AG08395 (cell line): ENCODE measurements at regions not wholly inside any gene's neighbourhood (a gene's known extent, or its start where the extent isn't known, plus 50 kb on each side); places are given as distances from the start of the nearest gene placed in this dataset.

Experiments
- DNase-seq: peaks from one replicate; pipeline ENCODE4 v3.0.0; 2012; ENCODE audit warnings: mixed read lengths, low spot score

DNA sequence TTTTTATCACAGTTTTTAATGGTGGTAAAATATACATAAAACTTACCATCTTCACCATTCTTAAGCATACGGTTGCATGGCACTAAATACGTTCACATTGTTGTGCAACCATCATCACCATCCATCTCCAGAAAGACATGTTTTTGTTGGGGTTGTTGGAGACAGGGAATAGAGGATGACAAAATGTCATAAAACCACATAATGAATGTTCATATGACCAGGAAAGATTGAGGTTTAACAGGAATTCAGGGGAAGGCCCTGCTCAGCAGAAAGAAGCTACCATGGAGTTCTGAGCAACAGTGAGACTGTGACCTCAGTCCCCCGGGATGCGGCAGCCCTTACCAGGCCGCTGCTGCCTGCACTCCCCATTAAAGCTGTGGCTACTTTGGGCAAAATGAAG lies 63.9 kb upstream of the TRIM2 start:
- DNase-seq: peak; percentile 50

DNA sequence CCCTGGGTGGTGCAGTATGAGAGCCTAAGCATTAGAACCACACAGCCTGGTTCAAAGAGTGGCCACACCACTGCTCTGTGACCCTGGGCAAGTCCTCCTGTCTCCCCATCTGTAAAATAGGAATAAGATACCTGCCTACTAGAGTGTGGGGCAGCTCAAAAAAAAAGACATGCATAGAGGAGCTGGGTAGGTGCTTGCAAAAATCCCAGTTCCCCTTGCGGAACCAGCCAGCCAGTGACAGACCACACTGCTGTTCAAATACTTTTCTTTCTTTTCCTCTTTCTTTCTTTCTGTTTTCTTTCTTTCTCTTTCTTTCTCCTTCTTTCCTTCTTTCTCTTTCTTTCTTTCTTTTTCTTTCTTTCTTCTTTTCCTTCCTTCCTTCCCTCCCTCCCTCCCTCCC lies 63.0 kb upstream of the TRIM2 start:
- no peak for DNase-seq

DNA sequence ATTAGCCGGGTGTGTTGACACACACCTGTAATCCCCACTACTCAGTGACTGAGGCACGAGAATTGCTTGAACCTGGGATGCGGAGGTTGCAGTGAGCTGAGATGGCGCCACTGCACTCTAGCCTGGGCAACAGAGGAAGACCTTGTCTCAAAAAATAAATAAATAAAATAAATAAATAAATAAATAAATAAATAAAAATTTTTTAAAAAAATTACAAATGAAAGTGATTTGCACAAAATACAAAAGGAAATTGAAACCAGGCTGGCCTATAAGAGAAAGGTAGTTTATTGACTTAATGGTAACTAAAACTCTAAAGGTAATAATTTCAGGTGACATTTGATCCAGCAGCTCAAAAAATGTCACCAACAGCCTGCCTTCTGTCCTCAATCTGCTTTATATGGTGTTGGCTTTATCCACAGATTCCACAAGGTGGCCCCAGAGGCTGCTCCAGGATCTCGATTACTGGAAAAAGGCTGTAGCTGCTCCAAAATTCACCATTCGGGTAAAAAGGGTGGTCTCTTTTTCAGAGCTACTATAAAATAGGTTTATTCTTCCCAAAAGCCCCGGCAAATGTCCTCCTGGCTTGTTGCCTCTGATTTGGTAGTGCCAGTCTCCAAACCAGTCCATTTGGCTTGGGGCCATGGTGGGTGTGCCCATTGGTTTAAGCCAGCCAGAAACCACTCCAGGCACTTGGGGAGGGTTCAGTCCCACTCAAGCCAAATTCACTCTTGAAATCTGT lies 61.4 kb upstream of the TRIM2 start:
- peak; percentile 84 for DNase-seq

DNA sequence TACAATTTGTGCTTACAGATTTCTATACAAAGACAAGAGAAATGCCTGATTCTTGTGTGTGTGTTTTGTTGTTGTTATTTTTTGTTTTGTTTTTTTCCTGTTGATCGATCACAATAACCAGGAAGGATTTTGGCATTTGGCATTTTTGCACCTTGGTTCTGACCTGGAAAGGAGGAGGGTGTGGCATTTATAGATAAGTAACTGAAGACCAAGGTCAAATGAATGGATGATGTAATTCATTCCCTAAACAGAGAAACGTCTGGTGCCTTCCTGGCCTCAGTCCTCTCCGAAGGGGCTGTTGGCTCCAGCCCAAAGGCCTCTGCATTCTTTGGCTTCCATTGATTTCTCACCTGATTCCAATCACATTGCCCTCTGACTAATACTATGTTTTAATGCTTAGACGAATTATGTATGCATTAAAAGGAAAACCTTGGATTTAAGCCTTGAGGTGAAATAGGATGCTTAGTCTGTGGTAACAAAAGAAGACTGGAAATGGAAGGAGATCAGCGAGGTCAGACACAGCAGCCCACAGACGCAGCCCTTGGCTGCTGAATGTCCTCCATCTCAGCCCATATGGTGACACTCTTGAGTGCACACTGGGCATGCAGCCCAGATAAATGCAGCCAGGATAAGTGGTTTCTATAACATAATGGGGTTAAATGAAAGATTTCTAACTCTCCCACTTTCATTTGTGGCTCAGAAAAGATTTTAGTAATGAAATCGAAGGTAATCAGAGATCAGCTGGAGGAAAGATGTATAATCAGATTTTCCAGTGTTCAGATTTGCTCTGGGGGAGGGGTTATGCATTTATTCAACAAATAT lies 60.5 kb upstream of the TRIM2 start:
- no peak for DNase-seq

DNA sequence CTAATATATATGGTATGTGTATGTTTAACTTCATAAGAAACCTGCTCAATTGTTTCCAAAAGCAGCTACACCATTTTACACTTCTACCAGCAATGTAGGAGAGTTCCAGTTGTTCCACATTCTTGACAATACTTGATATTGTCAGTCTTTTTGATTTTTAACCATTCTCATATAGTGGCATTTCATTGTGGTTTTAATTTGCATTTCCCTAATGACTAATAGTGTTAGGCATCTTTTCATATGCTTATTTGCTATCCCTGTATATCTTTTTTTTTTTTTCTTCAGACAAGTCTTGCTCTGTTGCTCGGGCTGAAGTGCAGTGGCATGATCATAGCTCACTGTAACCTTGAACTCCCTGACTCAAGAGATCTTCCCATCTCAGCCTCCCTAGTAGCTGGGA lies 58.2 kb upstream of the TRIM2 start:
- DNase-seq: no peak

DNA sequence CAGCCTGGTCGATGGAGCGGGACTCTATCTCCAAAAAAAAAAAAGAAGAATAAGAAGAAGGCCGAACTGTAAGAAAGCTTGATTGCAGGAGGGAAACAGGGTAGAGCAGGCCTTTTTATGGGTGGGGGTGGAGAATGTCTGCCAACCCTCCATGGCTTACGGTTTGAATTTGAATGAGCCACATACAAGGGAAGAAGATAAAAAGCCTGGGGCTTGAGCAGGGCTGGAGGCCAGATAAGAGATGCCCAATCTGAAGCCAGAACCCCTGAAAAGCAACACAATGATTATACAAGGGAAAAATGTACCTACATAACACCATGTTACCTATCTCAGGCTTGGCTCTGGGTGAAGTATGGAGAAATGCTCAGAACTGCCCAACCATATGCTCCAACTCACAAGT lies 57.3 kb upstream of the TRIM2 start:
- no peak for DNase-seq

DNA sequence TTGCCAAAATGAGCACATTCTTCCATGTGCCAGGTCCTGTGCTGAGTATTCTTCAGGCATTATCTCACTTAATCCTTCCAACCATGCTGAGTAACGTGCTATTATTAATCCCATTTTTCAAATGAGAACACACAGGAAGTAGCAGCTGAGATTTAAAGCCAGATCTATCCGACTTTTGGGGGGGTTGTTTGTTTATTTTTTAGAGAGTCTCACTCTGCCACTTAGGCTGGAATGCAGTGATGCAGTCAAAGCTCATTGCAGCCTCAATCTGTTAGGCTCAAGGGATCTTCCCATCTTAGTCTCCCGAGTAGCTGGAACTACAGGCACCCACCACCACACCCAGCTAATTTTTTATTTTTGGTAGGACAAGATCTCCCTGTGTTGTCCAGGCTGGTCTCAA lies 55.5 kb upstream of the TRIM2 start:
- DNase-seq: no peak

DNA sequence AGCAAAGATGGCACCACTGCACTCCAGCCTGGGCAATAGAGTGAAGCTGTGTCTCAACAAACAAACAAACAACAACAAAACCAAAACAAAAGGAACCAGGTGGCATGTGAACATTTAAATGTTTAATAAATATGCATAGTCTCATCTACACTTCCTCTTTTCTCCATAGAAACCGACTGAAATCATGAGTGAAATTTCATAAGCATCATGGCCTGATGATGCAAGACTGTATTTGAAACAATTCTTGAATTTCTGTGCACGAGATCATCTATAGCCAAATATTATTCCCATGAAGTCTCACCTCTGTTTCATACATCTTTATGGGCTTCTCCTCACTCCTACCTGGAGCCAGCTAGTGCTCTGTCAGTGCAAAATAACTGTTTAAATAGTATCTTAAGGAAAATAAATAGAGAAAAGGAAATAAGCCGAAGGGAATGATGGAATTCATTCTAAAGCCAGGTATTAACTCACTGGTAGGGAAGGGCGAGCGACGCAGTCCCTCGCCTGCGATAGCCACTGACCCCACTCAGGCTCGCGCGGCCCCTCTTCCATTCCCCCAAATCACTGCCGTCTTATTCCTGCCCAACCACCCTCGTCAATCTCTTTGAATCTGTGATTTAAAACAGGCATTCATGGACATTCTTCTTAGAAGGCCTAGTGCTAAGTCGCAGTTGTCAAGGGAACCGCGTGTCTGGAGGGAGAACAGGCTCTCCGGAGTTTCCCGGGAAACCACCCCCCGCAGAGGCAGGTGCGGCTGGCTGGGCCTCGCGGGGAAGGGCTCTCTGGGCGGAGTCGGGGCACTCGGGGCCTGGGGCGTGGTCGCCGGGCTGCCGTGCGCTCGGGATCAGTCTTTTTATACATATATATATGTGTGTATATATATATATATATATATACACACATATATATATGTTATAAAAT lies 52.4 kb upstream of the TRIM2 start:
- DNase-seq: no peak

DNA sequence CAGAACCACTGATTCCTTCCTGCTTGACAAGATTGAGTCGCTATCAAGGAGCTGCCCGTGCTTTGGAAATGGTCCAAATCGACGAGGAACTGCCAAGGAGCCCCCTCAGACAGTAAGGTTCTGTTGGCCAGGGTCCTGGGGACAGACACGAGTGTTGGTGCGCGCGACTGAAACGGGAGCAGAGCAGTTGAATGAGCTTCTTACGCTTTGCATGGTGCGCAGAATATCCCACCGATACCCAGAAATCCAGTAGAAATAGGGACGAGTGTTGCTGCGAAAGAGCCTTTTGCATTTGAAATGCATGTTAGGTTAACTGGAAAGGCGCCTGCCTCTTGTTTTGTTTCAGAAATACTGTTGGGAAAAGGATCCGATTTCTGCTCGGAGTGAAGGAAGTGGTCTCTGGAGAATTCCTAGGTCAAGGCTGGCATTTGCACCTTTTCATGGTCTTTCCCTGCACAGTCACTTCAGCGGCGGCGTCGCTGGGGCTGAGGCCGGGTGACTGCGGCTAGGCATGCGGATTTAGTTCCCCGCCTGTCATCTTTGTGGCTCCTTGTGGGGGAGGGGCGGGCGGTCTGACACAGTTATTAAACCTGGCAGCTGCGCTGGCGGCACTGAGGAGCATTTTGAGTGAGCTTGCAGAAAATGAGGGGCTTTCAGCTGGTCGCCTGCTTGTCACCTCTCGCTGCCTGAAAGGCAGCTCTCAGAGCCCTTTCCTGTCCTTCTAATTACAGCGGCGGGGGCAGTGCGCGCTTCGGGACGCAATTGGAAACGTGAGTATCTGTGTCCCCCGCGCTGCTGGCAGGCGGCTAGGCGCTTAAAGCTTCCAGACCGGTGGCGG lies 51.5 kb upstream of the TRIM2 start:
- peak; percentile 15 for DNase-seq

DNA sequence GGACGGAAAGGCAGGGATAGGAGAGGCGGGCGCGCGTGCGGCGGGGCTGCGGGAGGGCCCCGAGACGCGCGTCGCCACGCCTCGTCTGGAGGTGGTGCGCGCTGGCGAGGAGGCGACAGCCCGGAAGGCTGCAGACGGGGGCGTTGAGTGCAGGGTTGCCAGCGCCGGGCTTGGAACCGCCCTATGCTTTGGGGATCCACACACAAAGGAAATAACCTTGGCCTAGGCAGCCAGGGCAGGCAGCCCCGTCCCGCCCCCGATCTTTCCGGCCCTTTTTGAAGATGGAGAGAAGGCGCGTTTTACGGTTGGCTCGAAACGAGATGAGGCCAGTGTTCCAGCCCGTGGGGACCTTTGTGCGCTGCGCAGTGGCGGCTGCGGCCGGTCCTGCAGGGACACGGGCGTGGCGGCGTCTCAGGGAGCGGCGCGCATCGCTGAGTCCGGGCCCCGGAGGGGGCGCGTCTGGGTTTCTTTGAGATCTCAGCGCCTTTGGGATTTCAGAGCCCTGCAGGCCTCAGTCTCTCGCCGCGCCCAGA lies 50.8 kb upstream of the TRIM2 start:
- peak; percentile 40 for DNase-seq

DNA sequence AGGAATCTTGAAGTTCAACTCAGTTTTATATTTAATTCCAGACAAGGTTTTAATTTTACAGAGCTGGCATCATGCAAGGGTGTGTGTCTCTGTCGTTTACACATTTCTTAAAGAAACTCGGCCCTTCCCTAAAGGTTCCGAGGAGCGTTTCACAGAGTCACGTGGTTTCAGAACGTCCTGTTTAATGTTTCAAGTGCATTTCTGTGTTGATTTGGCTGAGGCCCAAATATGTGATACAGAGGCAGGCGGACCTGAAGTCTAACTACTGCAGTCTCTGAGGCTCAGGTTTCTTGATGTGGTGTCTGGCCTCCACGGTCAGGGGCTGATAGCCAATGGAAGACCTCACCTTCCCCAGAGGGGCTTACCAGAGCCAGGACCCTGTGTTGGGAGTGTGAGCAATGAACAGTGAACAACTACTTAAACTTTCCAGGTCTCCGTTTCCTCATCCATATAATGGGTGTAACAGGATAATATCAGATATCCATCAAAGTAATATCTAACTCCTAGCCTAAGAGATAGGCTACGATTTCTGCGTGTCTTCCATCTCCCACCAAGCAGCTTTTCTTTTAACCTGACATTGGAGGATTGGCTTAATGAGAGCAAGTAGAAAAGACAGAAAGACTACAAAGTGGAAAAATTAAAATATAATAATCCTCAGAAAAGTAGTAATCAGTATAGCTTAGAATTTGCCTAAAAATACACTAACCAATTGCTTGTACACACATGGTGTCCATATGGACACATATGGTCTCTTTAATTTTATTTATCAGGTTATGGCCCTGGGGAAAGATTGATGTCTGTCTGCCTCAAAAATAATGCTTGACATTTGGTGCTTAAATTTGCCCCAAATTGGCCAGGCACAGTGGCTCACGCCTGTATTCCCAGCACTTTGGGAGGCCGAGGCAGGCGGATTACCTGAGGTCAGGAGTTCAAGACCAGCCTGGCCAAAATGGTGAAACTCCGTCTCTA lies 50.0 kb upstream of the TRIM2 start:
- no peak for DNase-seq
